SKM-1 (cell line): ENCODE measurements at regions not wholly inside any gene's neighbourhood (a gene's known extent, or its start where the extent isn't known, plus 50 kb on each side); places are given as distances from the start of the nearest gene placed in this dataset.

Experiments
- DNase-seq: peaks from one replicate; lab custom pipeline; 2025; ENCODE audit not compliant: unreplicated experiment; lab: John Stamatoyannopoulos, UW

GRCh38 chr11:26227301-26227746 lies 104.6 kb upstream of the ANO3 start:
- DNase-seq, result no peak

GRCh38 chr11:26227883-26228502 lies 103.9 kb upstream of the ANO3 start:
- no peak for DNase-seq

GRCh38 chr11:26228778-26229177 lies 103.2 kb upstream of the ANO3 start:
- no peak for DNase-seq

GRCh38 chr11:26229257-26229656 lies 102.7 kb upstream of the ANO3 start:
- no peak for DNase-seq

GRCh38 chr11:26229981-26230380 lies 101.9 kb upstream of the ANO3 start:
- DNase-seq, result no peak

- DNase-seq, result no peak
Measured at GRCh38 chr11:26231252-26231661, 100.7 kb upstream of the ANO3 start.

GRCh38 chr11:26234451-26234850 lies 97.5 kb upstream of the ANO3 start:
- no peak for DNase-seq

- DNase-seq, result no peak
Measured at GRCh38 chr11:26243426-26243825, 88.5 kb upstream of the ANO3 start.

- DNase-seq, result no peak
Measured at GRCh38 chr11:26244207-26244606, 87.7 kb upstream of the ANO3 start.

GRCh38 chr11:26245046-26245445 lies 86.9 kb upstream of the ANO3 start:
- no peak for DNase-seq

GRCh38 chr11:26247340-26247739 lies 84.6 kb upstream of the ANO3 start:
- DNase-seq, result no peak

- no peak for DNase-seq
Measured at GRCh38 chr11:26248661-26249060, 83.3 kb upstream of the ANO3 start.

- DNase-seq, result no peak
Measured at GRCh38 chr11:26254378-26254777, 77.6 kb upstream of the ANO3 start.

- DNase-seq, result no peak
Measured at GRCh38 chr11:26263769-26264168, 68.2 kb upstream of the ANO3 start.

GRCh38 chr11:26264266-26264665 lies 67.7 kb upstream of the ANO3 start:
- no peak for DNase-seq

GRCh38 chr11:26268980-26269660 lies 62.8 kb upstream of the ANO3 start:
- no peak for DNase-seq

- no peak for DNase-seq
Measured at GRCh38 chr11:26271666-26272065, 60.3 kb upstream of the ANO3 start.

GRCh38 chr11:26276798-26277424 lies 55.0 kb upstream of the ANO3 start:
- peak; percentile 48 for DNase-seq

GRCh38 chr11:26278354-26278753 lies 53.6 kb upstream of the ANO3 start:
- no peak for DNase-seq
